Stimulated activated CD4-positive, alpha-beta T cell treated with anti-CD3 and anti-CD28 coated beads, Interleukin-1b, Interleukin-23, amount 100 ng/mL, for 48 hours (primary cell): ENCODE measurements at regions not wholly inside any gene's neighbourhood (a gene's known extent, or its start where the extent isn't known, plus 50 kb on each side); places are given as distances from the start of the nearest gene placed in this dataset.

Experiments used
- DNase-seq: peaks from one replicate; pipeline ENCODE4 v3.0.0-alpha.2; 2020

GRCh38 chr15:67006083-67007065 lies 59.0 kb upstream of the SMAD3 start:
- no peak for DNase-seq

DNA sequence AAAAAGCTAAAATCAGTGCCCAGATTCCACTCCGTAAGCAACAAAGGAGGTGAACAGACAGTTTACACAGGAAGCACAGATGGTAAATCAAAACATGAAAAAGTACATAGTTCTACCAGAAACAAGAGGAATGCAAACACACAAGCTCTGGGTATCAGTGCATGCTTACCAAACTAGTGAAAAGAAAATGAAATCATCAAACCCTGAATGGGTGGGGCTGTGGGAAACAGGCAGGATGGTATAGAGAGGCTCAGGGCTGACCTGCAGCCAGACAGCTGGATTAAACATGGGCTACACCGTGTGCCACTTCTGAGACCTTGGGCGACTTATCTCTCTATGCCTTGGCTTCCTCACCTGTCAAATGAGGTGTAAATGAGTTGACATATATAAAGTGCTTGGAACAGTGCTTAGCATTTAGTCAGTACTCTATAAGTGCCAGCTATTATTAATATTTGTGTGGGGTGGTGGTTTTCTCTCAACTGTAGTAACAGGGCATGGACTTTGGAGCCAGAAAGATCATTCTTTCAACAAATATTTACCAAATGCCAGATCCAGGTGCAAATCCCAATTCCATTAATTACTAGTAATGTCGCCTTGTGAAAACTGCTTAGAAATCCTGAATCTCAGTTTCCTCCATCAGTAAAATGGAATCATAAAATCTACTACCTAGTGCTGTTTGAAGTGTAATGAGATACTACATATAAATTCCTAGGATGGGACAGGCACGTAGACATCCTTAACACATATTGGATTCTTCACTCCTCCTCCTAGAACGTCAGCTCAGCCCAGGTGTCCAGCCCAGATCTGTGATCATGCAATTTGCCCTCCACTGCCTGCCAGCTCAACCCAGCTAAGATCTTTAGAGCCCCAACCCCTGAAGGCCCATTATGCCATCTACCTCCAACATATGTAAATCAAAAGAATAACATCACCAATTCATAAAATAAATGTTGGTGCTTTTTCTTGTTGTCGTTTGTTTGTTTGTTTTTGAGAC lies 55.5 kb upstream of the SMAD3 start:
- DNase-seq: no peak

- DNase-seq: no peak
Measured at GRCh38 chr15:67010898-67011616, 54.3 kb upstream of the SMAD3 start.

GRCh38 chr15:67011617-67012005 lies 53.8 kb upstream of the SMAD3 start:
- no peak for DNase-seq

- no peak for DNase-seq
Measured at GRCh38 chr15:67013696-67014095, 51.7 kb upstream of the SMAD3 start.
